Breast epithelium (tissue), 4 donors: ENCODE measurements at regions not wholly inside any gene's neighbourhood (a gene's known extent, or its start where the extent isn't known, plus 50 kb on each side); places are given as distances from the start of the nearest gene placed in this dataset.
A peak's percentile ranks its signal among the peaks of the same experiment; 100 is the strongest.

Experiments used
- DNase-seq, 2 donors: peaks; one replicate each; pipeline ENCODE4 v3.0.0-alpha.2; 2019; ENCODE audit warnings: low spot score in 2 of 2
- H3K27ac ChIP-seq, 2 donors: fragments of 200-600 bp; sonication (generic) in 1 of 2; one replicate each; pipeline ENCODE4 v1.5.1; 2016 to 2019; ENCODE audit warnings: mild to moderate bottlenecking in 1 of 2
- H3K27me3 ChIP-seq, 2 donors: fragments of 200-600 bp; sonication (generic) in 1 of 2; one replicate each; pipeline versions ENCODE4 v1.5.1 to v1.6.0; 2017 to 2019; ENCODE audit warnings: control low read depth in 1 of 2, mild to moderate bottlenecking in 1 of 2
- H3K36me3 ChIP-seq: fragments of 200-600 bp; one replicate; pipeline ENCODE4 v1.5.1; 2019
- H3K4me1 ChIP-seq, 2 donors: fragments of 200-600 bp; sonication (generic); one replicate each; pipeline ENCODE4 v1.5.1; 2016 to 2019; ENCODE audit warnings: control low read depth in 1 of 2
- H3K4me3 ChIP-seq, 3 donors: fragments of 200-600 bp; sonication (generic); 1 replicate in 2 of 3; 2 replicates in 1 of 3; pipeline ENCODE4 v1.5.1; 2016 to 2019; ENCODE audit warnings: mild to moderate bottlenecking in 3 of 3, moderate library complexity in 2 of 3
- H3K9me3 ChIP-seq, 2 donors: fragments of 200-600 bp; sonication (generic) in 1 of 2; one replicate each; pipeline ENCODE4 v1.5.1; 2016 to 2019; ENCODE audit warnings: control low read depth in 1 of 2
- POLR2A ChIP-seq: fragments of 450-650 bp; IDR thresholded peaks from one replicate; pipeline ENCODE4 v1.6.1; 2016; ENCODE audit warnings: antibody characterized with exemption, mild to moderate bottlenecking, moderate library complexity
- POLR2AphosphoS5 ChIP-seq, 3 donors: sonication (generic); formaldehyde crosslinking; IDR thresholded peaks; one replicate each; pipeline ENCODE4 v1.6.1; 2017; ENCODE audit warnings: antibody characterized with exemption in 3 of 3
- intact Hi-C: fragments of 100-400 bp; cut with DNase I; formaldehyde crosslinking; loops from one replicate; pipeline ENCODE4 v1.15.1; 2023; ENCODE audit warnings: low total_unique reads
- TF ChIP-seq, protein P1 (sequence below), 3 donors: fragments of 450-650 bp; IDR thresholded peaks; one replicate each; pipeline ENCODE4 v1.5.1; 2016 to 2017; ENCODE audit warnings: antibody characterized with exemption in 3 of 3, mild to moderate bottlenecking in 3 of 3, moderate library complexity in 3 of 3

GRCh38 chr2:188773075-188773474 lies 201.1 kb upstream of the COL3A1 start:
- no peaks in the 10 kb centered on the region for H3K9me3 ChIP-seq

DNA sequence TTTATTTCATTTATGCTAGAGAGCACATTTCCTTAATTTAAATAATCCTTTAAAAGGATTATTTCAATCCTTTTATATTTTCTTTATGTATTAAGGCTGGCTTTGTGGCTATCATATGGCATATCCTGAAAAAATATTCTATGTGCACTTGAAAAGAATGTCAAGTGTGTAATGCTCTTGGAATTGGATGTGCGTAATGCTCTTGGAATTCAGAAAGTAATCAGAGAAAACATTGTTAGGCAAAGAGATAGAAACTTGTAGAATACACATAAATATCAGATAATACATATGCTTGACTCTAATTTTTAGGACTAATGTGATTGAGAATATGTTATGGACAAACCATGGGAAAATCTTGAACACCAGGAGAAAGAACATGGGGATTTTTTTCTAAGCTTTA lies 197.5 kb upstream of the COL3A1 start:
- Histone ChIP-seq H3K4me1 (no peaks in the 10 kb centered on the region), H3K27me3 (no peaks in the 10 kb centered on the region), H3K4me3 (no peak overlapping the region), H3K27ac (no peak overlapping the region), H3K9me3 (no peaks in the 10 kb centered on the region), H3K36me3 (no peaks in the 10 kb centered on the region)
- DNase-seq, result no peak
- intact Hi-C loops, result no loop called here
- TF ChIP-seq, protein P1, sequence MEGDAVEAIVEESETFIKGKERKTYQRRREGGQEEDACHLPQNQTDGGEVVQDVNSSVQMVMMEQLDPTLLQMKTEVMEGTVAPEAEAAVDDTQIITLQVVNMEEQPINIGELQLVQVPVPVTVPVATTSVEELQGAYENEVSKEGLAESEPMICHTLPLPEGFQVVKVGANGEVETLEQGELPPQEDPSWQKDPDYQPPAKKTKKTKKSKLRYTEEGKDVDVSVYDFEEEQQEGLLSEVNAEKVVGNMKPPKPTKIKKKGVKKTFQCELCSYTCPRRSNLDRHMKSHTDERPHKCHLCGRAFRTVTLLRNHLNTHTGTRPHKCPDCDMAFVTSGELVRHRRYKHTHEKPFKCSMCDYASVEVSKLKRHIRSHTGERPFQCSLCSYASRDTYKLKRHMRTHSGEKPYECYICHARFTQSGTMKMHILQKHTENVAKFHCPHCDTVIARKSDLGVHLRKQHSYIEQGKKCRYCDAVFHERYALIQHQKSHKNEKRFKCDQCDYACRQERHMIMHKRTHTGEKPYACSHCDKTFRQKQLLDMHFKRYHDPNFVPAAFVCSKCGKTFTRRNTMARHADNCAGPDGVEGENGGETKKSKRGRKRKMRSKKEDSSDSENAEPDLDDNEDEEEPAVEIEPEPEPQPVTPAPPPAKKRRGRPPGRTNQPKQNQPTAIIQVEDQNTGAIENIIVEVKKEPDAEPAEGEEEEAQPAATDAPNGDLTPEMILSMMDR (IDR thresholded peaks at IDR 0.05), result no peak
- TF ChIP-seq POLR2AphosphoS5 (IDR thresholded peaks at IDR 0.05) (no peak), POLR2A (no peak)

More at GRCh38 chr2:188773075-188773474, 201.1 kb upstream of the COL3A1 start:
- no peaks in the 10 kb centered on the region for H3K27me3 ChIP-seq
- H3K4me1 ChIP-seq, result no peaks in the 10 kb centered on the region
- H3K4me3 ChIP-seq, result no peak overlapping the region
- H3K36me3 ChIP-seq, result no peaks in the 10 kb centered on the region
- intact Hi-C loops, result no loop called here
- no peak for DNase-seq
- no peak overlapping the region for H3K27ac ChIP-seq
- TF ChIP-seq, protein P1 (IDR thresholded peaks at IDR 0.05), result no peak
- TF ChIP-seq POLR2AphosphoS5 (IDR thresholded peaks at IDR 0.05) (no peak), POLR2A (no peak)

- no peaks in the 10 kb centered on the region for H3K36me3 ChIP-seq
- H3K9me3 ChIP-seq, result no peaks in the 10 kb centered on the region
- intact Hi-C loops, result no loop called here
- no peaks in the 10 kb centered on the region for H3K4me1 ChIP-seq
- no peak overlapping the region for H3K27ac ChIP-seq
- H3K4me3 ChIP-seq, result no peak overlapping the region
- TF ChIP-seq POLR2A (no peak), POLR2AphosphoS5 (IDR thresholded peaks at IDR 0.05) (no peak)
- TF ChIP-seq, protein P1 (IDR thresholded peaks at IDR 0.05), result no peak
- H3K27me3 ChIP-seq, result no peaks in the 10 kb centered on the region
- no peak for DNase-seq
Observed at GRCh38 chr2:188784269-188784762, 189.9 kb upstream of the COL3A1 start.

GRCh38 chr2:188785061-188785460 lies 189.1 kb upstream of the COL3A1 start:
- intact Hi-C loops, result no loop called here
- H3K36me3 ChIP-seq, result no peaks in the 10 kb centered on the region
- no peak for TF ChIP-seq POLR2AphosphoS5 (IDR thresholded peaks at IDR 0.05)
- TF ChIP-seq, protein P1 (IDR thresholded peaks at IDR 0.05), result no peak
- TF ChIP-seq POLR2A, result no peak
- H3K9me3 ChIP-seq, result no peaks in the 10 kb centered on the region
- no peaks in the 10 kb centered on the region for H3K4me1 ChIP-seq
- no peaks in the 10 kb centered on the region for H3K27me3 ChIP-seq
- no peak overlapping the region for H3K4me3 ChIP-seq
- H3K27ac ChIP-seq, result peak overlapping the region in 1 of 2 donors; percentile 34
- no peak for DNase-seq

GRCh38 chr2:188785490-188785889 lies 188.7 kb upstream of the COL3A1 start:
- no peak overlapping the region for H3K4me3 ChIP-seq
- no peak for DNase-seq
- H3K27me3 ChIP-seq, result no peaks in the 10 kb centered on the region
- H3K36me3 ChIP-seq, result no peaks in the 10 kb centered on the region
- H3K27ac ChIP-seq, result peak overlapping the region in 1 of 2 donors; percentile 82
- intact Hi-C loops, result no loop called here
- H3K4me1 ChIP-seq, result no peaks in the 10 kb centered on the region
- H3K9me3 ChIP-seq, result no peaks in the 10 kb centered on the region
- TF ChIP-seq POLR2A, result no peak
- no peak for TF ChIP-seq POLR2AphosphoS5 (IDR thresholded peaks at IDR 0.05)
- TF ChIP-seq, protein P1 (IDR thresholded peaks at IDR 0.05), result no peak
